Trophoblast cell (in vitro differentiated cells and primary cell): ENCODE measurements at regions not wholly inside any gene's neighbourhood (a gene's known extent, or its start where the extent isn't known, plus 50 kb on each side); places are given as distances from the start of the nearest gene placed in this dataset.

Source experiments
- DNase-seq, 2 donors: peaks; one replicate each; pipeline ENCODE4 v3.0.0-alpha.2; 2016
- H2AFZ ChIP-seq: 2 replicates; pipeline ENCODE4 v1.6.1; 2013; ENCODE audit warnings: low read length, moderate library complexity, mild to moderate bottlenecking; ENCODE audit not compliant: insufficient read depth, poor library complexity
- H2AK5ac ChIP-seq: 2 replicates; pipeline ENCODE4 v1.6.1; 2013; ENCODE audit warnings: mild to moderate bottlenecking, low read length
- H2BK120ac ChIP-seq: 2 replicates; pipeline ENCODE4 v1.6.1; 2013; ENCODE audit warnings: low read length, mild to moderate bottlenecking, moderate library complexity; ENCODE audit not compliant: insufficient read depth, poor library complexity
- H2BK12ac ChIP-seq: 2 replicates; pipeline ENCODE4 v1.6.1; 2013; ENCODE audit warnings: mild to moderate bottlenecking, low read length, moderate library complexity
- H2BK5ac ChIP-seq: 2 replicates; pipeline ENCODE4 v1.6.1; 2013; ENCODE audit warnings: low read length, low read depth, moderate library complexity, mild to moderate bottlenecking; ENCODE audit not compliant: poor library complexity
- H3K14ac ChIP-seq: 2 replicates; pipeline ENCODE4 v1.6.1; 2013; ENCODE audit warnings: mild to moderate bottlenecking, low read length
- H3K18ac ChIP-seq: 2 replicates; pipeline ENCODE4 v1.6.1; 2013; ENCODE audit warnings: mild to moderate bottlenecking, low read length
- H3K23ac ChIP-seq: 2 replicates; pipeline ENCODE4 v1.6.1; 2013; ENCODE audit warnings: low read length
- H3K27ac ChIP-seq: 2 replicates; pipeline ENCODE4 v1.5.1; 2013; ENCODE audit warnings: low read depth, mild to moderate bottlenecking, inconsistent platforms, low read length, moderate library complexity
- H3K27me3 ChIP-seq: 2 replicates; pipeline ENCODE4 v1.6.1; 2013; ENCODE audit warnings: inconsistent platforms, mild to moderate bottlenecking, low read length, moderate library complexity; ENCODE audit not compliant: insufficient read depth
- H3K36me3 ChIP-seq, 2 experiments: 1 replicate in 1 of 2; 2 replicates in 1 of 2; pipeline ENCODE4 v1.6.1; 2013; ENCODE audit warnings: low read length in 2 of 2, mild to moderate bottlenecking in 2 of 2, moderate library complexity in 1 of 2; ENCODE audit not compliant: insufficient read depth in 2 of 2, control insufficient read depth in 1 of 2
- H3K4ac ChIP-seq: 2 replicates; pipeline ENCODE4 v1.6.1; 2013; ENCODE audit warnings: low read depth, mild to moderate bottlenecking, low read length, moderate library complexity
- H3K4me1 ChIP-seq, 2 experiments: 1 replicate in 1 of 2; 2 replicates in 1 of 2; pipeline ENCODE4 v1.6.1; 2013; ENCODE audit warnings: low read length in 2 of 2, mild to moderate bottlenecking in 2 of 2, moderate library complexity in 1 of 2; ENCODE audit not compliant: insufficient read depth in 2 of 2, control insufficient read depth in 1 of 2
- H3K4me2 ChIP-seq: 2 replicates; pipeline ENCODE4 v1.6.1; 2013; ENCODE audit warnings: inconsistent platforms, mild to moderate bottlenecking, low read length, moderate library complexity
- H3K4me3 ChIP-seq: 2 replicates; pipeline ENCODE4 v1.5.1; 2013; ENCODE audit warnings: mild to moderate bottlenecking, low read depth, low read length, inconsistent platforms
- H3K79me1 ChIP-seq: one replicate; pipeline ENCODE4 v1.6.1; 2013; ENCODE audit warnings: low read length
- H3K79me2 ChIP-seq: 2 replicates; pipeline ENCODE4 v1.6.1; 2013; ENCODE audit warnings: low read length, mild to moderate bottlenecking; ENCODE audit not compliant: control insufficient read depth, insufficient read depth, poor library complexity
- H3K9ac ChIP-seq: 2 replicates; pipeline ENCODE4 v1.6.1; 2013; ENCODE audit warnings: mild to moderate bottlenecking, low read length
- H3K9me3 ChIP-seq: 2 replicates; pipeline ENCODE4 v1.6.1; 2013; ENCODE audit warnings: low read depth, mild to moderate bottlenecking, control low read depth, inconsistent platforms, low read length; ENCODE audit not compliant: insufficient read depth
- H4K12ac ChIP-seq: 2 replicates; pipeline ENCODE4 v1.6.1; 2013; ENCODE audit warnings: low read depth, mild to moderate bottlenecking, low read length, moderate library complexity
- H4K8ac ChIP-seq: 2 replicates; pipeline ENCODE4 v1.6.1; 2013; ENCODE audit warnings: low read depth, mild to moderate bottlenecking, low read length, moderate library complexity
- H4K91ac ChIP-seq: one replicate; pipeline ENCODE4 v1.6.1; 2013; ENCODE audit warnings: low read depth, mild to moderate bottlenecking, low read length, moderate library complexity
- WGBS: extraction: QIAGEN DNeasy Blood & Tissue Kit; methylation state at CpG from one replicate; pipeline ENCODE4 v1.1.7; 2013; ENCODE audit warnings: missing lambda C conversion rate; ENCODE audit not compliant: insufficient read length, insufficient coverage; ENCODE audit errors: extremely low coverage; 5-methylcytosine and 5-hydroxymethylcytosine counted together

- WGBS = no CpG with 5 or more reads among the region's 4 CpGs
- H4K8ac ChIP-seq = no peak overlapping the region
Measured at GRCh38 chrX:88612870-88613329, 134.1 kb upstream of the CPXCR1 start.

DNA sequence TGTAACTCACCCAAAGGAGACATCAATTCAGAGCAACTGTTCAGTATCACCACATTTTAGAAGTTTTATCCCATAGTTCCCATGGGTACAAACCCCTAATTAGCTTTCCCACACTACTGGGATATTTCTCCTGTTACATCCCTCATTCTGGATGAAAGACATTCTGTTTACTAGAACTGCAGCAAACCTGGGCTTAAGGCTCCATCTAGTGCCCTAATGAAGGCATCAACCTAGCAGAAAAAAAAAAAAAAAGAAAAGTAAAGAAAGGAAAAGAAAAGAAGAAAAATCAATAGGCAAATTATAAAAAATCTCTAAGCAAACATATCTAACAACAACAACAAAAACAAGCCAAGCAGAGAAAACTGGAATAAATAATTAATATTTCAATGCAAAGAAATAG is 133.7 kb upstream of the CPXCR1 start:
- Histone ChIP-seq H3K27ac (no peak overlapping the region), H2AK5ac (no peak overlapping the region)

More at GRCh38 chrX:88612870-88613329, 134.1 kb upstream of the CPXCR1 start:
- H3K36me3 ChIP-seq = no peaks in the 10 kb centered on the region
- DNase-seq = no peak
- H3K79me1 ChIP-seq = no peaks in the 10 kb centered on the region
- H3K18ac ChIP-seq = no peak overlapping the region
- no peak overlapping the region for H4K12ac ChIP-seq
- H3K23ac ChIP-seq = no peak overlapping the region
- H3K4me2 ChIP-seq = no peak overlapping the region
- no peak overlapping the region for H3K4me3 ChIP-seq
- no peak overlapping the region for H2BK5ac ChIP-seq
- H2BK120ac ChIP-seq = no peak overlapping the region
- no peak overlapping the region for H4K91ac ChIP-seq
- no peak overlapping the region for H3K27ac ChIP-seq
- no peak overlapping the region for H2AK5ac ChIP-seq
- no peak overlapping the region for H3K4ac ChIP-seq
- no peak overlapping the region for H2AFZ ChIP-seq
- no peaks in the 10 kb centered on the region for H3K4me1 ChIP-seq
- H3K27me3 ChIP-seq = no peaks in the 10 kb centered on the region
- no peaks in the 10 kb centered on the region for H3K79me2 ChIP-seq
- no peak overlapping the region for H2BK12ac ChIP-seq
- H3K9ac ChIP-seq = no peak overlapping the region
- H3K9me3 ChIP-seq = no peaks in the 10 kb centered on the region
- H3K14ac ChIP-seq = no peak overlapping the region

DNA sequence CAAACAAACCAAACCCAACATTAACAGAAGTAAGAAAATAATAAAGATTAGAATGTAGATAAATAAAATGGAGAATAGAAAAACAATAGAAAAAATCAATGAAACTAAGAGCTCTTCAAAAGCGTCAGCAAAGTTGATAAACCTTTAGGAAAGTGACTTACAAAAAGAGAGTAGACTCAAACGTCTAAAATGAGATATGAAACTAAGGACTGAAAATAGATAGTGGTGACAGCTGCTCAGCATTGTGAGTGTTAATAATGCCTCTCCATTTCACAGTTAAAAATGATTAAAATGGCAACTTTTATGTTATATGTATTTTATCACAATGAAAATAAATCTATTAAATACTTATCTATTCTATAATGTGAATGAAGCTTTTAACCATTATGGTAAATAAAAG is 125.7 kb upstream of the CPXCR1 start:
- no peaks in the 10 kb centered on the region for H3K36me3 ChIP-seq
- no peak overlapping the region for H2BK12ac ChIP-seq
- WGBS = no CpG with 5 or more reads among the region's 2 CpGs
- H3K23ac ChIP-seq = no peak overlapping the region
- no peak overlapping the region for H2BK120ac ChIP-seq
- H4K8ac ChIP-seq = no peak overlapping the region
- no peaks in the 10 kb centered on the region for H3K27me3 ChIP-seq
- no peaks in the 10 kb centered on the region for H3K4me1 ChIP-seq
- no peak overlapping the region for H3K4me2 ChIP-seq
- H3K27ac ChIP-seq = no peak overlapping the region
- H3K9me3 ChIP-seq = no peaks in the 10 kb centered on the region
- H2BK5ac ChIP-seq = no peak overlapping the region
- no peak overlapping the region for H3K4me3 ChIP-seq
- no peak overlapping the region for H2AK5ac ChIP-seq
- H3K14ac ChIP-seq = no peak overlapping the region
- no peak overlapping the region for H3K9ac ChIP-seq
- H3K18ac ChIP-seq = no peak overlapping the region
- H3K79me1 ChIP-seq = no peaks in the 10 kb centered on the region
- no peak overlapping the region for H4K91ac ChIP-seq
- H4K12ac ChIP-seq = no peak overlapping the region
- DNase-seq = no peak
- no peaks in the 10 kb centered on the region for H3K79me2 ChIP-seq
- H2AFZ ChIP-seq = no peak overlapping the region
- no peak overlapping the region for H3K4ac ChIP-seq

More for the DNA sequence above, 133.7 kb upstream of the CPXCR1 start:
- peak in 1 of 2 donors; percentile 29 for DNase-seq
- no peak overlapping the region for H3K4me2 ChIP-seq
- H2BK12ac ChIP-seq = no peak overlapping the region
- no peak overlapping the region for H4K91ac ChIP-seq
- no peak overlapping the region for H3K23ac ChIP-seq
- no peak overlapping the region for H2BK5ac ChIP-seq
- no peak overlapping the region for H3K4me3 ChIP-seq
- H4K8ac ChIP-seq = no peak overlapping the region
- no peaks in the 10 kb centered on the region for H3K79me2 ChIP-seq
- H3K4ac ChIP-seq = no peak overlapping the region
- H4K12ac ChIP-seq = no peak overlapping the region
- no peak overlapping the region for H3K9ac ChIP-seq
- H3K14ac ChIP-seq = no peak overlapping the region
- no peaks in the 10 kb centered on the region for H3K27me3 ChIP-seq
- no peaks in the 10 kb centered on the region for H3K9me3 ChIP-seq
- H3K4me1 ChIP-seq = no peaks in the 10 kb centered on the region
- no peak overlapping the region for H2BK120ac ChIP-seq
- no peaks in the 10 kb centered on the region for H3K36me3 ChIP-seq
- no peak overlapping the region for H2AFZ ChIP-seq
- H3K18ac ChIP-seq = no peak overlapping the region
- no peaks in the 10 kb centered on the region for H3K79me1 ChIP-seq

- Histone ChIP-seq H4K8ac (no peak overlapping the region), H3K4ac (no peak overlapping the region), H3K36me3 (no peaks in the 10 kb centered on the region), H3K9ac (no peak overlapping the region), H3K79me1 (no peaks in the 10 kb centered on the region), H3K79me2 (no peaks in the 10 kb centered on the region), H4K12ac (no peak overlapping the region), H2AK5ac (no peak overlapping the region), H2AFZ (no peak overlapping the region), H2BK120ac (no peak overlapping the region), H3K9me3 (no peaks in the 10 kb centered on the region), H3K27ac (no peak overlapping the region), H2BK5ac (no peak overlapping the region), H3K4me1 (no peaks in the 10 kb centered on the region), H3K4me2 (no peak overlapping the region), H3K14ac (no peak overlapping the region), H3K23ac (no peak overlapping the region), H3K27me3 (no peaks in the 10 kb centered on the region), H3K4me3 (no peak overlapping the region), H3K18ac (no peak overlapping the region), H4K91ac (no peak overlapping the region), H2BK12ac (no peak overlapping the region)
- DNase-seq = no peak
Measured at GRCh38 chrX:88655460-88655859, 91.6 kb upstream of the CPXCR1 start.
